Left lung (tissue), 4 donors: ENCODE measurements at regions not wholly inside any gene's neighbourhood (a gene's known extent, or its start where the extent isn't known, plus 50 kb on each side); places are given as distances from the start of the nearest gene placed in this dataset.

ENCODE experiments used
- ATAC-seq: fragments of 200-7000 bp; cut with Tn5 transposase; one replicate; pipeline ENCODE4 v1.9.1; 2020; ENCODE audit warnings: moderate library complexity
- DNase-seq, 4 donors: peaks; one replicate each; pipeline ENCODE4 v3.0.0-alpha.2; 2013 to 2020
- H3K27ac ChIP-seq, 2 donors: fragments of 200-600 bp; sonication (generic) in 1 of 2; one replicate each; pipeline versions ENCODE4 v1.5.0 to v1.8.0; 2020 to 2021
- H3K27me3 ChIP-seq, 2 donors: fragments of 200-600 bp; sonication (generic) in 1 of 2; one replicate each; pipeline versions ENCODE4 v1.5.0 to v1.8.0; 2020 to 2021
- H3K36me3 ChIP-seq, 2 donors: fragments of 200-600 bp; sonication (generic) in 1 of 2; one replicate each; pipeline versions ENCODE4 v1.5.0 to v1.8.0; 2020 to 2021
- H3K4me1 ChIP-seq, 2 donors: fragments of 200-600 bp; one replicate each; pipeline ENCODE4 v1.8.0; 2021
- H3K4me3 ChIP-seq, 2 donors: fragments of 200-600 bp; sonication (generic) in 1 of 2; one replicate each; pipeline versions ENCODE4 v1.5.0 to v1.8.0; 2020 to 2021; ENCODE audit warnings: mild to moderate bottlenecking in 1 of 2
- H3K9me3 ChIP-seq, 2 donors: fragments of 200-600 bp; sonication (generic) in 1 of 2; one replicate each; pipeline versions ENCODE4 v1.5.0 to v1.8.0; 2020 to 2021
- intact Hi-C, 2 donors: fragments of 100-400 bp; cut with DNase I; formaldehyde crosslinking; loops; one replicate each; pipeline versions ENCODE4 v1.11.2 to v1.14.2; 2022
- TF ChIP-seq, protein P1 (sequence below), 2 donors: fragments of 200-600 bp; sonication (generic) in 1 of 2; IDR thresholded peaks; one replicate each; pipeline versions ENCODE4 v1.5.0 to v1.8.0; 2021; ENCODE audit warnings: antibody characterized with exemption in 2 of 2
- donor health status: DM: no; HTN: yes; CAD: no.
- donor health status: DM: no; HTN: no; CAD: no.

GRCh38 chr4:31998807-31999206 is 1278.6 kb downstream of the PCDH7 start:
- H3K9me3 ChIP-seq: peaks cover 0 to 6% of the 10 kb centered on the region in 2 donors

DNA sequence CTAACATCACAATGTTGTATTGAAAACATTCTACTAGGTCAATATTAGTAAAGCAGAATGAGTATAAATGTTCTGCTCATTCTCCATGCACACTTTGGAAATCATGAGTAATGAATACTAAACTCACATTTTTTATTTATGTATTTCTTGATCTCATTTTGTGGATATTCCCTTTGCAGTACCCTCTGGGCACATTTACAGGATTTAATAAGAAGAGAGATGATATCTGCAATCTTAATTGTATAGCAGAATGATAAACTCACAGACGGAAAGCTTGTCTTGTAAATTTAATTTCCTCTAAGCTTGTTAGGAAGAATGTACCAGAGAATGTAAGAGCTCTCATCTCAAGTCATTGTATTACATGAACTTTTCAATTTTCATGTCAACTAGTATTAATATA is 1279.7 kb downstream of the PCDH7 start:
- H3K36me3 ChIP-seq: no peaks in the 10 kb centered on the region
- no peak overlapping the region for H3K4me3 ChIP-seq
- no peak overlapping the region for H3K27ac ChIP-seq
- intact Hi-C loops: no loop called here
- DNase-seq: no peak
- H3K27me3 ChIP-seq: no peaks in the 10 kb centered on the region
- peaks cover 0 to 6% of the 10 kb centered on the region in 2 donors for H3K9me3 ChIP-seq
- ATAC-seq: no peak
- TF ChIP-seq, protein P1, sequence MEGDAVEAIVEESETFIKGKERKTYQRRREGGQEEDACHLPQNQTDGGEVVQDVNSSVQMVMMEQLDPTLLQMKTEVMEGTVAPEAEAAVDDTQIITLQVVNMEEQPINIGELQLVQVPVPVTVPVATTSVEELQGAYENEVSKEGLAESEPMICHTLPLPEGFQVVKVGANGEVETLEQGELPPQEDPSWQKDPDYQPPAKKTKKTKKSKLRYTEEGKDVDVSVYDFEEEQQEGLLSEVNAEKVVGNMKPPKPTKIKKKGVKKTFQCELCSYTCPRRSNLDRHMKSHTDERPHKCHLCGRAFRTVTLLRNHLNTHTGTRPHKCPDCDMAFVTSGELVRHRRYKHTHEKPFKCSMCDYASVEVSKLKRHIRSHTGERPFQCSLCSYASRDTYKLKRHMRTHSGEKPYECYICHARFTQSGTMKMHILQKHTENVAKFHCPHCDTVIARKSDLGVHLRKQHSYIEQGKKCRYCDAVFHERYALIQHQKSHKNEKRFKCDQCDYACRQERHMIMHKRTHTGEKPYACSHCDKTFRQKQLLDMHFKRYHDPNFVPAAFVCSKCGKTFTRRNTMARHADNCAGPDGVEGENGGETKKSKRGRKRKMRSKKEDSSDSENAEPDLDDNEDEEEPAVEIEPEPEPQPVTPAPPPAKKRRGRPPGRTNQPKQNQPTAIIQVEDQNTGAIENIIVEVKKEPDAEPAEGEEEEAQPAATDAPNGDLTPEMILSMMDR (IDR thresholded peaks at IDR 0.05): no peak
- H3K4me1 ChIP-seq: no peaks in the 10 kb centered on the region

More at GRCh38 chr4:31998807-31999206, 1278.6 kb downstream of the PCDH7 start:
- ATAC-seq: no peak
- Histone ChIP-seq H3K27ac (no peak overlapping the region), H3K4me1 (no peaks in the 10 kb centered on the region), H3K36me3 (no peaks in the 10 kb centered on the region), H3K27me3 (no peaks in the 10 kb centered on the region), H3K4me3 (no peak overlapping the region)
- TF ChIP-seq, protein P1 (IDR thresholded peaks at IDR 0.05): no peak
- intact Hi-C loops: no loop called here
- no peak for DNase-seq

DNA sequence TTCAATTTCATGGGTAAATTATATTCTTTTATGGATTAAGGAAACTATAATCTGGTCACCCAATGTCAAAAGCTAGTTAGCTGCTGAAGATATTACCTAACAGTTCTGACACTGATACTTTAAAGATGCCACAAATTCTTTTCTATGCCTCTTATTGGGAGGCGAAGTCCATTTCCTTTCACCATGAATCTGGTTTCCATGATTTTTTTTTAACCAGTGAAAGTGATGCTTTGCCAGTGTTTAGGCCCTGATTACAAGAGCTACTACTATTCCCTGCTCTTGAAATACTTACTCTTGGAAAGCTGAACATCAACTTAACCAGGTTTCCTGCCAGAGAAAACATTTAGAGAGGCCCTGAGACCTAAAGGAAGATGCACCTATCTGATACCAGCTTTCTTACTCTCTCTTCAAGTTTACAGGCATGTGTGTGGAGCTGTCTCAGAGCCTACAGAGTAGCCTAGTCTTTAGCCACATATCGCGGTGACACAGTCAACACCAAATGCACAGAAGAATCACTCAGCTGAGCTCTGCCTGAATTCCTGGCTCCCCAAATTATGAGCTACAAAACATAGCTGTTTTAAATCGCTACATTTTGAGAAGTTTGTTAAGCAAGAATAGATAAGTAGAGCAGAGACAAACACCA is 1280.8 kb downstream of the PCDH7 start:
- no peak overlapping the region for H3K4me3 ChIP-seq
- H3K27me3 ChIP-seq: no peaks in the 10 kb centered on the region
- TF ChIP-seq, protein P1 (IDR thresholded peaks at IDR 0.05): no peak
- H3K4me1 ChIP-seq: no peaks in the 10 kb centered on the region
- intact Hi-C loops: no loop called here
- H3K27ac ChIP-seq: no peak overlapping the region
- H3K9me3 ChIP-seq: peaks cover 0 to 6% of the 10 kb centered on the region in 2 donors
- no peaks in the 10 kb centered on the region for H3K36me3 ChIP-seq
- no peak for ATAC-seq
- no peak for DNase-seq

DNA sequence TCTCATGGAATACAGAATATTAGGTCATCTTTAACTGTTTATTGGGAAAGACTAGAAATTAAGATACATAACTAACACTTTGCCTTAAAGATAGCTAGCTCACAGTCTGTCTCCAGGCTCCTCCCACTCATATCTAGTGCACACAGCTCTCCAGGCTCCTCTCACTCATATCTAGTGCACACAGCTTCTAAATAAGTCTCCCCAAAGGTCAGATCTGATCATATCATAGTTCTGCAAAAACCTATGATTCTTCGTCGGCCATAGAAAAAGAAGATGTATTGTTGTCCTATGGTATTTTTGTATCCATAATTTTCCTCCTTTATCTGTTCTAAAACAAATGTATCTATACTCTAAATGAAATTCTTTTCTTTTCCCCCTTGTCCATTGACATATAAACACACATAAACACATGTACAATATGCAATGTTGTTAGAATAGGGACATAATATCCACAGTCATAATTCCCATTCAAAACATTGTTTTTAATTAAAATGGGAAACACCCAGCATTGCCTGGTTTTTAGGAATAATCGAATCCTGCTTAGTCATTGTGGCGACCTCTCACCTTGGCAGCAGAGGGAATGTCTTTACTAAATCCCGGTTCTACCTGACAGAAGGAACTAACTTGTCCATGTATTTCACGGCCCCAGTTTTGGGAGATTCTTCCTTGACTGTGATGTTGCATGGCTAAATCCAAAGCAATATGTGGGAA is 1282.0 kb downstream of the PCDH7 start:
- no peaks in the 10 kb centered on the region for H3K36me3 ChIP-seq
- H3K27ac ChIP-seq: no peak overlapping the region
- H3K4me3 ChIP-seq: no peak overlapping the region
- no peaks in the 10 kb centered on the region for H3K27me3 ChIP-seq
- TF ChIP-seq, protein P1 (IDR thresholded peaks at IDR 0.05): no peak
- DNase-seq (no peak), ATAC-seq (no peak)
- H3K4me1 ChIP-seq: no peaks in the 10 kb centered on the region
- no peaks in the 10 kb centered on the region for H3K9me3 ChIP-seq
- intact Hi-C loops: no loop called here

- no peak for DNase-seq
- no peak overlapping the region for H3K27ac ChIP-seq
- intact Hi-C loops: no loop called here
- H3K4me3 ChIP-seq: no peak overlapping the region
- H3K36me3 ChIP-seq: no peaks in the 10 kb centered on the region
- no peak for ATAC-seq
- no peaks in the 10 kb centered on the region for H3K27me3 ChIP-seq
- H3K9me3 ChIP-seq: no peaks in the 10 kb centered on the region
- no peaks in the 10 kb centered on the region for H3K4me1 ChIP-seq
- TF ChIP-seq, protein P1 (IDR thresholded peaks at IDR 0.05): no peak
Measured at GRCh38 chr4:32003548-32003947, 1283.4 kb downstream of the PCDH7 start.
